ENCODE measurements at regions not wholly inside any gene's neighbourhood (a gene's known extent, or its start where the extent isn't known, plus 50 kb on each side); places are given as distances from the start of the nearest gene placed in this dataset.

GRCh38 chr1:221392453-221392852 is 349.4 kb downstream of the DUSP10 start:
- no peak for DNase-seq (ENCODE audit: low spot score)
- no peaks in the 10 kb centered on the region for H3K36me3 Mint-ChIP-seq (ENCODE audit: low read depth)
- no peak overlapping the region for H3K4me3 Mint-ChIP-seq (ENCODE audit: unreplicated experiment)
- peaks cover 15% of the 10 kb centered on the region for H3K9me3 Mint-ChIP-seq (ENCODE audit: low read depth)
- no peak for TF ChIP-seq CTCF (IDR thresholded peaks at IDR 0.05)
- H3K27ac Mint-ChIP-seq (ENCODE audit: unreplicated experiment), result no peak overlapping the region
- peaks cover 2% of the 10 kb centered on the region for H3K27me3 Mint-ChIP-seq (ENCODE audit: low read depth)
- no peaks in the 10 kb centered on the region for H3K4me1 Mint-ChIP-seq (ENCODE audit: low read depth)

GRCh38 chr1:221394011-221394544 is 347.8 kb downstream of the DUSP10 start:
- H3K4me3 Mint-ChIP-seq (ENCODE audit: unreplicated experiment), result no peak overlapping the region
- DNase-seq (ENCODE audit: low spot score), result no peak
- H3K27ac Mint-ChIP-seq (ENCODE audit: unreplicated experiment), result no peak overlapping the region
- peaks cover 2% of the 10 kb centered on the region for H3K27me3 Mint-ChIP-seq (ENCODE audit: low read depth)
- peaks cover 19% of the 10 kb centered on the region for H3K9me3 Mint-ChIP-seq (ENCODE audit: low read depth)
- no peaks in the 10 kb centered on the region for H3K4me1 Mint-ChIP-seq (ENCODE audit: low read depth)
- no peak for TF ChIP-seq CTCF (IDR thresholded peaks at IDR 0.05)
- no peaks in the 10 kb centered on the region for H3K36me3 Mint-ChIP-seq (ENCODE audit: low read depth)

GRCh38 chr1:221396526-221396925 is 345.4 kb downstream of the DUSP10 start:
- no peak overlapping the region for H3K4me3 Mint-ChIP-seq (ENCODE audit: unreplicated experiment)
- no peak overlapping the region for H3K27ac Mint-ChIP-seq (ENCODE audit: unreplicated experiment)
- TF ChIP-seq CTCF (IDR thresholded peaks at IDR 0.05), result no peak
- H3K4me1 Mint-ChIP-seq (ENCODE audit: low read depth), result no peaks in the 10 kb centered on the region
- no peak for DNase-seq (ENCODE audit: low spot score)
- peaks cover 27% of the 10 kb centered on the region for H3K9me3 Mint-ChIP-seq (ENCODE audit: low read depth)
- H3K36me3 Mint-ChIP-seq (ENCODE audit: low read depth), result no peaks in the 10 kb centered on the region
- no peaks in the 10 kb centered on the region for H3K27me3 Mint-ChIP-seq (ENCODE audit: low read depth)

- DNase-seq (ENCODE audit: low spot score), result no peak
- TF ChIP-seq CTCF (IDR thresholded peaks at IDR 0.05), result no peak
- Mint-ChIP-seq H3K9me3 (ENCODE audit: low read depth) (peaks cover 28% of the 10 kb centered on the region), H3K27ac (ENCODE audit: unreplicated experiment) (no peak overlapping the region), H3K36me3 (ENCODE audit: low read depth) (no peaks in the 10 kb centered on the region), H3K4me1 (ENCODE audit: low read depth) (no peaks in the 10 kb centered on the region), H3K4me3 (ENCODE audit: unreplicated experiment) (no peak overlapping the region), H3K27me3 (ENCODE audit: low read depth) (no peaks in the 10 kb centered on the region)
Measured at GRCh38 chr1:221397141-221397540, 344.7 kb downstream of the DUSP10 start.

- H3K36me3 Mint-ChIP-seq (ENCODE audit: low read depth), result no peaks in the 10 kb centered on the region
- no peaks in the 10 kb centered on the region for H3K4me1 Mint-ChIP-seq (ENCODE audit: low read depth)
- H3K9me3 Mint-ChIP-seq (ENCODE audit: low read depth), result peaks cover 30% of the 10 kb centered on the region
- no peak for TF ChIP-seq CTCF (IDR thresholded peaks at IDR 0.05)
- no peak for DNase-seq (ENCODE audit: low spot score)
- H3K27ac Mint-ChIP-seq (ENCODE audit: unreplicated experiment), result no peak overlapping the region
- no peaks in the 10 kb centered on the region for H3K27me3 Mint-ChIP-seq (ENCODE audit: low read depth)
- H3K4me3 Mint-ChIP-seq (ENCODE audit: unreplicated experiment), result no peak overlapping the region
Measured at GRCh38 chr1:221397606-221398005, 344.3 kb downstream of the DUSP10 start.
